BLaER1 (cell line): ENCODE measurements at regions not wholly inside any gene's neighbourhood (a gene's known extent, or its start where the extent isn't known, plus 50 kb on each side); places are given as distances from the start of the nearest gene placed in this dataset.
A peak's percentile ranks its signal among the peaks of the same experiment; 100 is the strongest.

Source experiments
- H3K27ac ChIP-seq: shearing (Covaris generic); formaldehyde crosslinking; 2 replicates; pipeline ENCODE4 v1.8.1; 2022
- H3K27me3 ChIP-seq: shearing (Covaris generic); formaldehyde crosslinking; 2 replicates; pipeline ENCODE4 v1.8.1; 2022
- H3K36me3 ChIP-seq: shearing (Covaris generic); formaldehyde crosslinking; 2 replicates; pipeline ENCODE4 v1.8.1; 2022
- H3K4me1 ChIP-seq: shearing (Covaris generic); formaldehyde crosslinking; 2 replicates; pipeline ENCODE4 v1.8.1; 2022
- H3K4me2 ChIP-seq: shearing (Covaris generic); formaldehyde crosslinking; 2 replicates; pipeline ENCODE4 v1.8.1; 2022
- H3K4me3 ChIP-seq: shearing (Covaris generic); formaldehyde crosslinking; 2 replicates; pipeline ENCODE4 v1.8.1; 2022
- H3K9ac ChIP-seq: shearing (Covaris generic); formaldehyde crosslinking; 2 replicates; pipeline ENCODE4 v1.8.1; 2022
- H3K9me3 ChIP-seq: shearing (Covaris generic); formaldehyde crosslinking; 2 replicates; pipeline ENCODE4 v1.8.1; 2022
- H4K20me1 ChIP-seq: shearing (Covaris generic); formaldehyde crosslinking; 2 replicates; pipeline ENCODE4 v1.8.1; 2022
- Cebpa-rat ChIP-seq: shearing (Covaris generic); IDR thresholded peaks from 2 replicates; pipeline ENCODE4 v1.8.1; 2022

- no peak overlapping the region for H3K9ac ChIP-seq
- peak overlapping the region; percentile 60; the same call in 1 of the 2 replicates for H3K4me2 ChIP-seq
- H4K20me1 ChIP-seq = no peaks in the 10 kb centered on the region
- no peaks in the 10 kb centered on the region for H3K27me3 ChIP-seq
- no peaks in the 10 kb centered on the region for H3K36me3 ChIP-seq
- H3K27ac ChIP-seq = no peak overlapping the region
- peaks cover 35% of the 10 kb centered on the region for H3K4me1 ChIP-seq
- TF ChIP-seq Cebpa-rat = no peak
- H3K4me3 ChIP-seq = no peak overlapping the region
- peaks cover 59% of the 10 kb centered on the region for H3K9me3 ChIP-seq
Measured at GRCh38 chr3:177777699-177778098, 580.4 kb upstream of the TBL1XR1 start.

DNA sequence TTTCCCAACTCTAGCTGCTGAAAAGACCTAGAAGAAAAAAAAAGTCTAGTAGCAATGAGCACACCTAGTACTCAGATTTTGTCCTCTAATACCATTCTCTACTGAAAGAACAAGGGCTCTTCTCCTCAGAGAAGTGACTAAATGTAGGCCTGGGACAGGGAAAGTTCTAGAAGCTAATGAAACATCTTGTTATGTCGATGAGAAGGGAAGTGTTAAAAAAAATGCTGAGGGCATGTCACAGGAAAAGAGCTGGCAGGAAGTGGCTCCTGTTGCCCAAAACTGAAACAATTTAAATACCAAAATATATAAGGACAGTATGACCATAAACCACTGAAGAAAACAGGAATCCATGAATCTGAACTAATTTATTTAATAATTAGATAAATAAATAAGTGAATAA, 581.4 kb upstream of the TBL1XR1 start:
- H3K36me3 ChIP-seq = no peaks in the 10 kb centered on the region
- TF ChIP-seq Cebpa-rat = no peak
- H3K9me3 ChIP-seq = peaks cover 68% of the 10 kb centered on the region
- peak overlapping the region; percentile 6; the same call in 1 of the 2 replicates for H3K4me3 ChIP-seq
- 0 out of 2 replicates have a peak overlapping the region, but pooled peaks have one; percentile 34 for H3K27ac ChIP-seq
- no peaks in the 10 kb centered on the region for H3K27me3 ChIP-seq
- no peak overlapping the region for H3K9ac ChIP-seq
- peaks cover 26% of the 10 kb centered on the region for H3K4me1 ChIP-seq
- H3K4me2 ChIP-seq = peak overlapping the region; percentile 60
- H4K20me1 ChIP-seq = no peaks in the 10 kb centered on the region

- no peak overlapping the region for H3K4me2 ChIP-seq
- H3K9me3 ChIP-seq = peaks cover 63% of the 10 kb centered on the region
- peaks cover 20% of the 10 kb centered on the region for H3K4me1 ChIP-seq
- H3K27ac ChIP-seq = no peak overlapping the region
- no peak overlapping the region for H3K9ac ChIP-seq
- H3K4me3 ChIP-seq = no peak overlapping the region
- H3K27me3 ChIP-seq = no peaks in the 10 kb centered on the region
- TF ChIP-seq Cebpa-rat = no peak
- H3K36me3 ChIP-seq = no peaks in the 10 kb centered on the region
- H4K20me1 ChIP-seq = no peaks in the 10 kb centered on the region
Measured at GRCh38 chr3:177781686-177782161, 584.4 kb upstream of the TBL1XR1 start.

DNA sequence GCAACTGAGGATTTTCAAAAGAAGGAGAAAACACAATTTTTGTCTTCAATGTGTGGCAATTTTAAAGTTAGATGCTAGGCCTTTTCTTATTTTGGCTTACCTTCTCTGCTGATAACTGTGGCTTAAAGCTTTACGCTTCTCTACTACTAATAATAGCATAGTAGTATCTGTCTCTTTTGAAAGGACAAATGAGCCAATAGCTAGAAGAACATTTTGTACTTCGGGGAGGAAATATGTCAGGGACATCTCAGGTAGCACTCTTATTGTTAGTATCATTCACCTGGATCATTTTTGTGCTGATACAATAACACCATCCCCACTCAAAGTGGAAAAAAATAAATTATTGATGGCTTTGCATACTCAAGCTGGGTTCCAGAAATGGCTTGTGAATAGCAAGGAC, 586.1 kb upstream of the TBL1XR1 start:
- no peaks in the 10 kb centered on the region for H3K36me3 ChIP-seq
- no peak for TF ChIP-seq Cebpa-rat
- H3K4me3 ChIP-seq = no peak overlapping the region
- H3K9me3 ChIP-seq = peaks cover 50% of the 10 kb centered on the region
- H3K4me2 ChIP-seq = no peak overlapping the region
- no peaks in the 10 kb centered on the region for H3K27me3 ChIP-seq
- no peak overlapping the region for H3K27ac ChIP-seq
- no peak overlapping the region for H3K9ac ChIP-seq
- H4K20me1 ChIP-seq = no peaks in the 10 kb centered on the region
- peaks cover 11% of the 10 kb centered on the region for H3K4me1 ChIP-seq

DNA sequence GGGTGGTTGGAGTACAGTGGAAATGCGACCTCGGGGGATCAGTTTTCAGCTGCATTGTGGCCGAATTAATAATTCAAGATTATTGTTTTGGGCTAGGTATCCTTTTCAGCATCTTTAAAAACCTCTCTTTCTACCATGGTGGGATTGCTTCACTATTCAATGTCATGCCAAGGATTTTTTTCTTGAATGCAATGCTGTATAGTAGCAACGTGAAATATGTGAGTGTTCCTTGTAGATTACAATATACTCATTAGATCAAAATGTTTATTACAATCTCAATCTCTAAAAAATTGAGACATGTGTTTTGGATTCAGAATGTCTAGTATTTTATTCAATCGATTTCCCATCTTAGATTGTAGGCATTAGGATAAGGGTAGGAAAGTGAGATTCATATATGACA, 586.5 kb upstream of the TBL1XR1 start:
- no peak overlapping the region for H3K9ac ChIP-seq
- peaks cover 7% of the 10 kb centered on the region for H3K4me1 ChIP-seq
- no peaks in the 10 kb centered on the region for H4K20me1 ChIP-seq
- H3K27ac ChIP-seq = no peak overlapping the region
- no peaks in the 10 kb centered on the region for H3K36me3 ChIP-seq
- TF ChIP-seq Cebpa-rat = no peak
- H3K9me3 ChIP-seq = peaks cover 50% of the 10 kb centered on the region
- H3K4me3 ChIP-seq = no peak overlapping the region
- no peaks in the 10 kb centered on the region for H3K27me3 ChIP-seq
- H3K4me2 ChIP-seq = no peak overlapping the region

DNA sequence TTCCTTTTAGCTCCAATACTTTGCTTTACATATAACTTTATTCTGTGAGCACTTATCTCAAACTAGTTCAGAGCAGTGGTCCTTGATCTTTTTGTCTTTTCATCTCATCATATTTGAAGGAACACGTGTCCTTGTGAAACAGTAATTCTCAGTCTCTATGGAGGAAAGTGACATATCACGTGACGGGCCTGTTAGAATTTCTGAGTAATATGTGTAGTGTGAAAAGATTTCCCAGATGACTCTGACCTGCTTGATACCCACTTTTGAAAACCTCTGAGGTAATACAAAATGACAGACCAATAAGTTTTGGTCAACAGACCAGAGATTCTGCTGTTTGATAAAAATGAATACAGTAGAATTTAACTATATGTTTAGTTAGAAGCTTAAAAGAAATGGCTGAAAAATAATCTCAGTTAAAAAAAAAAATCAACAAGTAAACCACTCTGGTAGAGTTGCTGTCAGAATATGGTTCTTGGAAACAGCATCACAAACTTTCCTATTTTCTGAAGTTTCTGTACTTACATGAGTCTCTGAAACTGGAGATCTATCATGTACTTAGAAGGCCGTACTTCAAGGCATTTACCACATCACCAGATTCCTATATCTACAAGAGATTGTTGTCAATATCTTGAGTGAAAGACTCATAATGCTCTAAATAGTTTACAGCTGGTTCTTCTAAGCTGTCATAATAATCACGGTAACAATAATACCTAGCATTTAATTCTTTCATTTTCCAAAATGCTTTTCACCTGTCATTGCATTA, 590.2 kb upstream of the TBL1XR1 start:
- Histone ChIP-seq H3K4me3 (no peak overlapping the region), H3K27ac (no peak overlapping the region), H3K4me1 (no peaks in the 10 kb centered on the region), H3K4me2 (no peak overlapping the region), H3K9ac (no peak overlapping the region), H4K20me1 (no peaks in the 10 kb centered on the region), H3K27me3 (no peaks in the 10 kb centered on the region), H3K36me3 (no peaks in the 10 kb centered on the region), H3K9me3 (peaks cover 37% of the 10 kb centered on the region)
- no peak for TF ChIP-seq Cebpa-rat

GRCh38 chr3:177789500-177789899, 592.2 kb upstream of the TBL1XR1 start:
- Histone ChIP-seq H3K27me3 (no peaks in the 10 kb centered on the region), H3K9ac (no peak overlapping the region), H4K20me1 (no peaks in the 10 kb centered on the region), H3K4me1 (peaks cover 4% of the 10 kb centered on the region), H3K4me2 (no peak overlapping the region), H3K27ac (no peak overlapping the region), H3K36me3 (no peaks in the 10 kb centered on the region), H3K9me3 (peaks cover 20% of the 10 kb centered on the region), H3K4me3 (no peak overlapping the region)
- TF ChIP-seq Cebpa-rat = no peak

GRCh38 chr3:177792311-177793030, 595.2 kb upstream of the TBL1XR1 start:
- Histone ChIP-seq H3K27ac (no peak overlapping the region), H3K4me1 (peaks cover 7% of the 10 kb centered on the region), H3K27me3 (no peaks in the 10 kb centered on the region), H3K9ac (no peak overlapping the region), H4K20me1 (no peaks in the 10 kb centered on the region), H3K36me3 (no peaks in the 10 kb centered on the region), H3K4me3 (no peak overlapping the region), H3K9me3 (peaks cover 12% of the 10 kb centered on the region), H3K4me2 (no peak overlapping the region)
- TF ChIP-seq Cebpa-rat = no peak

DNA sequence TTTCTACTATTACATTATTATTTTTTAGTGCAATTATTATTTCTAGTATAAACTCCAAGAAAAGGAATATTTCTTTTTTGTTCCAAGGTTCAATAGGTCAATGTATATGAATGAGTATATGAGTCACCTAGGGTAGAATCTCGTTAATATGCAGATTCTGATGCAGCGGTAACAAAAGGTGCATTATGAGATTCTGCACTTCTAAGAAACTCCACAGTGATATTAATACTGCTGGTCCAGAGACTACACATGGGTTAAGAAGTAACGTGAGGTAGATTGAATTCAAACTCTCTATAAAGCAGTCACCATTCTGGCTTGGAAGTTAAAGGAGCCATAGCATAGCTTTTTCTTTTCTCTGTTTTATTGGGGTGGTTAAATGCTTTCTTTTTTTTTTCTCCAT, 596.2 kb upstream of the TBL1XR1 start:
- H3K9ac ChIP-seq = no peak overlapping the region
- no peak overlapping the region for H3K4me3 ChIP-seq
- TF ChIP-seq Cebpa-rat = no peak
- H3K27ac ChIP-seq = no peak overlapping the region
- no peaks in the 10 kb centered on the region for H3K27me3 ChIP-seq
- no peak overlapping the region for H3K4me2 ChIP-seq
- H4K20me1 ChIP-seq = no peaks in the 10 kb centered on the region
- no peaks in the 10 kb centered on the region for H3K36me3 ChIP-seq
- H3K4me1 ChIP-seq = peaks cover 7% of the 10 kb centered on the region
- H3K9me3 ChIP-seq = peaks cover 15% of the 10 kb centered on the region

- Histone ChIP-seq H3K4me3 (no peak overlapping the region), H3K4me2 (no peak overlapping the region), H3K4me1 (peaks cover 7% of the 10 kb centered on the region), H3K9me3 (peaks cover 15% of the 10 kb centered on the region), H3K36me3 (no peaks in the 10 kb centered on the region), H3K27ac (no peak overlapping the region), H3K27me3 (no peaks in the 10 kb centered on the region), H4K20me1 (no peaks in the 10 kb centered on the region), H3K9ac (no peak overlapping the region)
- no peak for TF ChIP-seq Cebpa-rat
Measured at GRCh38 chr3:177795216-177795615, 597.9 kb upstream of the TBL1XR1 start.
